GM23338 (cell line): ENCODE measurements at regions not wholly inside any gene's neighbourhood (a gene's known extent, or its start where the extent isn't known, plus 50 kb on each side); places are given as distances from the start of the nearest gene placed in this dataset.

ENCODE experiments used
- ATAC-seq: fragments of 200-7000 bp; cut with Tn5 transposase; 3 replicates; pipeline ENCODE4 v1.9.1; 2020
- DNase-seq: peaks from one replicate; pipeline ENCODE4 v3.0.0-alpha.2; 2015; ENCODE audit warnings: low spot score
- H2AFZ ChIP-seq: fragments of 200-600 bp; sonication (generic); 2 replicates; pipeline ENCODE4 v1.8.0; 2016; ENCODE audit warnings: antibody characterized with exemption, mild to moderate bottlenecking, moderate library complexity
- H3F3A ChIP-seq: fragments of 200-600 bp; sonication (generic); replicated peaks from 2 replicates; pipeline ENCODE4 v1.8.0; 2017; ENCODE audit warnings: antibody characterized with exemption, mixed run types, low read depth
- H3K27ac ChIP-seq: fragments of 200-600 bp; sonication (generic); 2 replicates; pipeline ENCODE4 v1.6.1; 2016; ENCODE audit warnings: low read depth
- H3K27me3 ChIP-seq: fragments of 200-600 bp; sonication (generic); 2 replicates; pipeline ENCODE4 v1.8.0; 2016; ENCODE audit warnings: mild to moderate bottlenecking, mixed run types, moderate library complexity; ENCODE audit not compliant: insufficient read depth
- H3K36me3 ChIP-seq: fragments of 200-600 bp; sonication (generic); 2 replicates; pipeline ENCODE4 v1.8.0; 2016; ENCODE audit warnings: mild to moderate bottlenecking; ENCODE audit not compliant: insufficient read depth
- H3K4me1 ChIP-seq: fragments of 200-600 bp; sonication (generic); 2 replicates; pipeline ENCODE4 v1.8.0; 2016; ENCODE audit warnings: mild to moderate bottlenecking, moderate library complexity; ENCODE audit not compliant: insufficient read depth
- H3K4me2 ChIP-seq: fragments of 200-600 bp; sonication (generic); 2 replicates; pipeline ENCODE4 v1.7.1; 2017; ENCODE audit warnings: mixed run types
- H3K4me3 ChIP-seq: fragments of 200-600 bp; sonication (generic); 2 replicates; pipeline ENCODE4 v1.6.1; 2016; ENCODE audit warnings: mixed run types
- H3K79me2 ChIP-seq: fragments of 200-600 bp; sonication (generic); replicated peaks from 2 replicates; pipeline ENCODE4 v1.8.0; 2017; ENCODE audit warnings: mild to moderate bottlenecking; ENCODE audit not compliant: insufficient read depth
- H3K9me2 ChIP-seq: fragments of 200-600 bp; sonication (generic); 2 replicates; pipeline ENCODE4 v1.8.0; 2017; ENCODE audit not compliant: insufficient read depth
- H4K20me1 ChIP-seq: fragments of 200-600 bp; sonication (generic); replicated peaks from 2 replicates; pipeline ENCODE4 v1.8.0; 2017; ENCODE audit warnings: mild to moderate bottlenecking; ENCODE audit not compliant: insufficient read depth
- H3K27ac Mint-ChIP-seq: 2 replicates; pipeline ENCODE4 v1.8.0; 2020; ENCODE audit warnings: inconsistent platforms, mild to moderate bottlenecking, moderate library complexity, mixed read lengths
- H3K27me3 Mint-ChIP-seq: 3 replicates; pipeline ENCODE4 v1.8.0; 2022; ENCODE audit warnings: low read depth, mild to moderate bottlenecking, moderate library complexity, mixed read lengths, inconsistent platforms; ENCODE audit not compliant: insufficient read depth, poor library complexity
- H3K36me3 Mint-ChIP-seq: 3 replicates; pipeline ENCODE4 v1.8.0; 2021; ENCODE audit warnings: low read depth, mild to moderate bottlenecking, inconsistent platforms, moderate library complexity, mixed read lengths
- H3K4me1 Mint-ChIP-seq: 3 replicates; pipeline ENCODE4 v1.8.0; 2020; ENCODE audit warnings: mild to moderate bottlenecking, inconsistent platforms, mixed read lengths
- H3K4me3 Mint-ChIP-seq: 3 replicates; pipeline ENCODE4 v1.8.0; 2021; ENCODE audit warnings: moderate library complexity, mild to moderate bottlenecking, inconsistent platforms, mixed read lengths
- H3K9me3 Mint-ChIP-seq: 3 replicates; pipeline ENCODE4 v1.8.0; 2020; ENCODE audit warnings: moderate library complexity, mild to moderate bottlenecking, inconsistent platforms, mixed read lengths
- CTCF ChIP-seq, 2 experiments: fragments of 200-600 bp in 1 of 2; sonication (generic) in 1 of 2; conservative IDR thresholded peaks; 2 replicates each; pipeline versions ENCODE4 v1.5.1 to v1.6.1; 2016 to 2017; ENCODE audit warnings: antibody characterized with exemption in 2 of 2, low read depth in 2 of 2, mild to moderate bottlenecking in 2 of 2, moderate library complexity in 1 of 2
- EZH2 ChIP-seq: fragments of 200-600 bp; sonication (generic); IDR thresholded peaks from one replicate; pipeline ENCODE4 v1.8.0; 2017; ENCODE audit warnings: antibody characterized with exemption, mild to moderate bottlenecking, low read depth; ENCODE audit not compliant: unreplicated experiment
- JUNB ChIP-seq: IDR thresholded peaks from one replicate; pipeline ENCODE4 v1.6.1; 2016; ENCODE audit warnings: antibody characterized with exemption; ENCODE audit not compliant: unreplicated experiment
- REST ChIP-seq: IDR thresholded peaks from one replicate; pipeline ENCODE4 v1.6.1; 2018; ENCODE audit warnings: antibody characterized with exemption; ENCODE audit not compliant: unreplicated experiment
- ZNF331 ChIP-seq: fragments of 250-450 bp; sonication (Bioruptor Pico); IDR thresholded peaks from 2 replicates; pipeline ENCODE4 v1.5.0; 2020; ENCODE audit warnings: low read depth, mild to moderate bottlenecking, moderate library complexity
- ZNF462 ChIP-seq: fragments of 250-450 bp; sonication (Bioruptor Pico); IDR thresholded peaks from 2 replicates; pipeline ENCODE4 v1.5.0; 2020; ENCODE audit warnings: mild to moderate bottlenecking, moderate library complexity
- TF ChIP-seq, protein P1 (sequence below): IDR thresholded peaks from 2 replicates; pipeline ENCODE4 v1.6.1; 2016; ENCODE audit warnings: antibody characterized with exemption

- no peaks in the 10 kb centered on the region for H3K4me1 ChIP-seq
- H3K4me3 Mint-ChIP-seq, result no peak overlapping the region
- ATAC-seq, result no peak
- H3K79me2 ChIP-seq, result no peaks in the 10 kb centered on the region
- H3K4me2 ChIP-seq, result no peak overlapping the region
- H3K36me3 ChIP-seq, result no peaks in the 10 kb centered on the region
- H3F3A ChIP-seq, result no peaks in the 10 kb centered on the region
- H3K27me3 Mint-ChIP-seq, result no peaks in the 10 kb centered on the region
- H3K4me3 ChIP-seq, result no peak overlapping the region
- no peaks in the 10 kb centered on the region for H3K27me3 ChIP-seq
- no peak for DNase-seq
- H3K9me2 ChIP-seq, result no peaks in the 10 kb centered on the region
- H3K27ac ChIP-seq, result no peak overlapping the region
- H3K36me3 Mint-ChIP-seq, result no peaks in the 10 kb centered on the region
- peak overlapping the region; percentile 34; the same call in 1 of the 2 replicates for H2AFZ ChIP-seq
- no peaks in the 10 kb centered on the region for H3K9me3 Mint-ChIP-seq
- TF ChIP-seq, protein P1, sequence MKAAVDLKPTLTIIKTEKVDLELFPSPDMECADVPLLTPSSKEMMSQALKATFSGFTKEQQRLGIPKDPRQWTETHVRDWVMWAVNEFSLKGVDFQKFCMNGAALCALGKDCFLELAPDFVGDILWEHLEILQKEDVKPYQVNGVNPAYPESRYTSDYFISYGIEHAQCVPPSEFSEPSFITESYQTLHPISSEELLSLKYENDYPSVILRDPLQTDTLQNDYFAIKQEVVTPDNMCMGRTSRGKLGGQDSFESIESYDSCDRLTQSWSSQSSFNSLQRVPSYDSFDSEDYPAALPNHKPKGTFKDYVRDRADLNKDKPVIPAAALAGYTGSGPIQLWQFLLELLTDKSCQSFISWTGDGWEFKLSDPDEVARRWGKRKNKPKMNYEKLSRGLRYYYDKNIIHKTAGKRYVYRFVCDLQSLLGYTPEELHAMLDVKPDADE, result no peak
- TF ChIP-seq EZH2 (no peak), ZNF462 (no peak), ZNF331 (CRISPR knock-in tag) (no peak), REST (no peak), CTCF (conservative IDR thresholded peaks at IDR 0.05; ENCODE audit: low read depth in 2 of 2) (no peak), JUNB (no peak)
- H3K27ac Mint-ChIP-seq, result no peak overlapping the region
- H3K4me1 Mint-ChIP-seq, result no peaks in the 10 kb centered on the region
- H4K20me1 ChIP-seq, result no peaks in the 10 kb centered on the region
Observed at GRCh38 chr1:79531790-79532189, 525.3 kb upstream of the ADGRL4 start.
